Neural cell (in vitro differentiated cells): ENCODE measurements at regions not wholly inside any gene's neighbourhood (a gene's known extent, or its start where the extent isn't known, plus 50 kb on each side); places are given as distances from the start of the nearest gene placed in this dataset.

ENCODE experiments used
- EZH2 ChIP-seq: fragments of 200-600, 300-800 bp; shearing (Covaris generic), sonication (generic); IDR thresholded peaks from 2 replicates; pipeline ENCODE4 v1.6.1; 2014; ENCODE audit warnings: antibody characterized with exemption, low read length, borderline replicate concordance, mild to moderate bottlenecking; ENCODE audit not compliant: insufficient read depth, poor library complexity, severe bottlenecking
- MXI1 ChIP-seq: fragments of 450-650 bp; conservative IDR thresholded peaks from 2 replicates; pipeline ENCODE4 v1.6.1; 2014; ENCODE audit warnings: antibody characterized with exemption, mild to moderate bottlenecking; ENCODE audit not compliant: poor library complexity, severe bottlenecking
- POLR2AphosphoS5 ChIP-seq: IDR thresholded peaks from 2 replicates; pipeline ENCODE4 v1.6.1; 2012
- TF ChIP-seq, protein P1 (sequence below): fragments of 450-650 bp; IDR thresholded peaks from 2 replicates; pipeline ENCODE4 v1.5.1; 2014; ENCODE audit warnings: antibody characterized with exemption, mild to moderate bottlenecking, moderate library complexity; ENCODE audit not compliant: poor library complexity, severe bottlenecking
- TF ChIP-seq, protein P2 (sequence below): IDR thresholded peaks from 2 replicates; pipeline ENCODE4 v1.6.1; 2012; ENCODE audit warnings: borderline replicate concordance

DNA sequence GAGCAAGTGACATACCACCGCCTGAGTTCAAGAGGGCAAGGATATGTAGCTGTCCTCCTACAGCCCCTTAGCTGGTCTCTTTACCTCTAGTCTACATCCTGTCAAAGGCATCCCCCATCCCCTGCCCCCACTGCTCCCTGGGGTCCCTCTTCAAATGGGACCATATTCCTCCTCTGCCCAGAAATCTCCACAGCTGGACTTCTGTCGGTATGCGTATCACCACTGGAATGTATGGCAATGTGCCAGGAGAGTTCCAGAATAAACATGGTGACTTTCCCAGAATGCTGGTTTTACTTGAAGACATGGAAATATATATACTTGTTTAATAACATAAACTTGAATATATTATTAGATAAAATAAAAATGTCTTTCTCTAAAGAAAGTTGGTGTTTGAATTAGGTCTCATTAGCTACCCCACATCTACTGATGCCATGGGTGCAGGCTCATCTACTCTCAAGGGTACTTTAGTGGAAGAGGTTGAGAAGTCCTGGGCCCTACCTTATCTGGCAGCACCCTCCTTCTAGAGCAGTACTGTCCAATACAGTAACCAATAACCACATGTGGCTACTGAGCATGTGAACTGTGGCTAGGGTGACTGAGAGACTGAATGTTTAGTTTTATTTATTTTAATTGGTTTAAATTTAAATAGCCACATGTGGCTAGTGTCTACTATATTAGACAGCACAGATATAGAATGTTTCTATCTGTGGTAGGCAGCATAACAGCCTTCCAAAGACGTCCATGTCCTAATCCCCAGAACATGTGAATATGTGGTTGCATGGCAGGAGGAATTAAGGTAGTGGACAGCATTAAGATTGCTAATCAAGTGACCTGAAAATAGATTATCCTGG lies 181.7 kb upstream of the SLC30A5 start:
- TF ChIP-seq, protein P1, sequence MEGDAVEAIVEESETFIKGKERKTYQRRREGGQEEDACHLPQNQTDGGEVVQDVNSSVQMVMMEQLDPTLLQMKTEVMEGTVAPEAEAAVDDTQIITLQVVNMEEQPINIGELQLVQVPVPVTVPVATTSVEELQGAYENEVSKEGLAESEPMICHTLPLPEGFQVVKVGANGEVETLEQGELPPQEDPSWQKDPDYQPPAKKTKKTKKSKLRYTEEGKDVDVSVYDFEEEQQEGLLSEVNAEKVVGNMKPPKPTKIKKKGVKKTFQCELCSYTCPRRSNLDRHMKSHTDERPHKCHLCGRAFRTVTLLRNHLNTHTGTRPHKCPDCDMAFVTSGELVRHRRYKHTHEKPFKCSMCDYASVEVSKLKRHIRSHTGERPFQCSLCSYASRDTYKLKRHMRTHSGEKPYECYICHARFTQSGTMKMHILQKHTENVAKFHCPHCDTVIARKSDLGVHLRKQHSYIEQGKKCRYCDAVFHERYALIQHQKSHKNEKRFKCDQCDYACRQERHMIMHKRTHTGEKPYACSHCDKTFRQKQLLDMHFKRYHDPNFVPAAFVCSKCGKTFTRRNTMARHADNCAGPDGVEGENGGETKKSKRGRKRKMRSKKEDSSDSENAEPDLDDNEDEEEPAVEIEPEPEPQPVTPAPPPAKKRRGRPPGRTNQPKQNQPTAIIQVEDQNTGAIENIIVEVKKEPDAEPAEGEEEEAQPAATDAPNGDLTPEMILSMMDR = no peak
- no peak for TF ChIP-seq POLR2AphosphoS5
- no peak for TF ChIP-seq EZH2
- TF ChIP-seq, protein P2, sequence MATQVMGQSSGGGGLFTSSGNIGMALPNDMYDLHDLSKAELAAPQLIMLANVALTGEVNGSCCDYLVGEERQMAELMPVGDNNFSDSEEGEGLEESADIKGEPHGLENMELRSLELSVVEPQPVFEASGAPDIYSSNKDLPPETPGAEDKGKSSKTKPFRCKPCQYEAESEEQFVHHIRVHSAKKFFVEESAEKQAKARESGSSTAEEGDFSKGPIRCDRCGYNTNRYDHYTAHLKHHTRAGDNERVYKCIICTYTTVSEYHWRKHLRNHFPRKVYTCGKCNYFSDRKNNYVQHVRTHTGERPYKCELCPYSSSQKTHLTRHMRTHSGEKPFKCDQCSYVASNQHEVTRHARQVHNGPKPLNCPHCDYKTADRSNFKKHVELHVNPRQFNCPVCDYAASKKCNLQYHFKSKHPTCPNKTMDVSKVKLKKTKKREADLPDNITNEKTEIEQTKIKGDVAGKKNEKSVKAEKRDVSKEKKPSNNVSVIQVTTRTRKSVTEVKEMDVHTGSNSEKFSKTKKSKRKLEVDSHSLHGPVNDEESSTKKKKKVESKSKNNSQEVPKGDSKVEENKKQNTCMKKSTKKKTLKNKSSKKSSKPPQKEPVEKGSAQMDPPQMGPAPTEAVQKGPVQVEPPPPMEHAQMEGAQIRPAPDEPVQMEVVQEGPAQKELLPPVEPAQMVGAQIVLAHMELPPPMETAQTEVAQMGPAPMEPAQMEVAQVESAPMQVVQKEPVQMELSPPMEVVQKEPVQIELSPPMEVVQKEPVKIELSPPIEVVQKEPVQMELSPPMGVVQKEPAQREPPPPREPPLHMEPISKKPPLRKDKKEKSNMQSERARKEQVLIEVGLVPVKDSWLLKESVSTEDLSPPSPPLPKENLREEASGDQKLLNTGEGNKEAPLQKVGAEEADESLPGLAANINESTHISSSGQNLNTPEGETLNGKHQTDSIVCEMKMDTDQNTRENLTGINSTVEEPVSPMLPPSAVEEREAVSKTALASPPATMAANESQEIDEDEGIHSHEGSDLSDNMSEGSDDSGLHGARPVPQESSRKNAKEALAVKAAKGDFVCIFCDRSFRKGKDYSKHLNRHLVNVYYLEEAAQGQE = no peak
- TF ChIP-seq MXI1 = no peak
